ENCODE measurements at regions not wholly inside any gene's neighbourhood (a gene's known extent, or its start where the extent isn't known, plus 50 kb on each side); places are given as distances from the start of the nearest gene placed in this dataset.
"Not testable (repeated sequence)": the region's sequence is repeated elsewhere in the genome, so short reads cannot be mapped to it uniquely, and the experiment has no call there.

DNA sequence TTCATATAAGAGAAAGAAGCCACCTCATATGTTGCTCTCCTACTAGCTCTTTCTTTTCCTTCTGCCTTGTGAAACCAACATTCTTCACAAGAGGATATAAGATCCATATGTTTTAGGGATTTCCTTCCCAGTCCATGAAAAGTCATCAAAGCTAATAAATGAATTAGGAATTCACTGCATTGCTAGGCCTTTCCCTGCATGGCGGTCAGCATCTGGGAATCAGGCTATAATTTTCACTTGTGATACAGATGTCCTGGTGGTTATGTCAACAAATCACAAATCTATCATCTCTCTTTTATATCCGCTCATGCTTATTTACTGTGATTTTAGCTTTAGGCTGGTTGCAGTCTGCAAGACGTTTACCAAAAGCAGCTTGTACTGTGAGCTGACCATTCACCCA, 510.0 kb downstream of the NLGN4X start:
- FAIRE-seq (no peak), DNase-seq (ENCODE audit: insufficient read length, low spot score) (no peak)
- TF ChIP-seq PAX5 (IDR thresholded peaks at IDR 0.05; ENCODE audit: insufficient read depth, low read length, severe bottlenecking) (no peak), POLR2AphosphoS5 (IDR thresholded peaks at IDR 0.05; ENCODE audit: low read depth, low read length) (no peak), POLR2A (IDR thresholded peaks at IDR 0.05; ENCODE audit: low read depth, low read length) (no peak), SPI1 (IDR thresholded peaks at IDR 0.05; ENCODE audit: low read depth, low read length) (no peak), POU2F2 (IDR thresholded peaks at IDR 0.05; ENCODE audit: low read depth, low read length) (no peak), TAF1 (IDR thresholded peaks at IDR 0.05; ENCODE audit: low read depth, low read length) (no peak)

- FAIRE-seq (no peak), DNase-seq (ENCODE audit: insufficient read length, low spot score) (no peak)
- TF ChIP-seq PAX5 (IDR thresholded peaks at IDR 0.05; ENCODE audit: insufficient read depth, low read length, severe bottlenecking) = no peak
- TF ChIP-seq TAF1 (IDR thresholded peaks at IDR 0.05; ENCODE audit: low read depth, low read length) = no peak
- no peak for TF ChIP-seq SPI1 (IDR thresholded peaks at IDR 0.05; ENCODE audit: low read depth, low read length)
- TF ChIP-seq POLR2AphosphoS5 (IDR thresholded peaks at IDR 0.05; ENCODE audit: low read depth, low read length) = no peak
- no peak for TF ChIP-seq POLR2A (IDR thresholded peaks at IDR 0.05; ENCODE audit: low read depth, low read length)
- no peak for TF ChIP-seq POU2F2 (IDR thresholded peaks at IDR 0.05; ENCODE audit: low read depth, low read length)
Measured at GRCh38 chrX:5716666-5717065, 512.0 kb downstream of the NLGN4X start.

DNA sequence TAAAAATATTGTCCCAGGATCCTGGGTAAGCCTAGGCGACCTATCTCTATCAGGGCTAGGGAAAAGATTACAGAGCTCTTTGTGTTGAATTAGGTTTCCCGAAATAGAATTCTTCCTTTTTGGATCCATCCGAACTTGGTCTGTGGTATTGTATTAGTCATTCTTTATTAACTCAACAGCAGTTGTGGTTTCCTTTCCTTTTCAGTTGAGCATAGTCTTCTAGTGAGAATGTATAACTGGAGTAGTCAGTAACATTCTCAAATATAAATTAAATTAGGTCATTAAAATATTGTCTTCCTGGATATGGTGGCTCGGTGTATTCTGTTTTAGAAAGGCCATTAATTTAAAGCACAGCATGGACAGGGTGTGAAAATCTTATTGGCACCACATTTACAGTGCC, 520.4 kb downstream of the NLGN4X start:
- FAIRE-seq (no peak), DNase-seq (ENCODE audit: insufficient read length, low spot score) (no peak)
- TF ChIP-seq TAF1 (IDR thresholded peaks at IDR 0.05; ENCODE audit: low read depth, low read length) = no peak
- no peak for TF ChIP-seq POLR2AphosphoS5 (IDR thresholded peaks at IDR 0.05; ENCODE audit: low read depth, low read length)
- TF ChIP-seq PAX5 (IDR thresholded peaks at IDR 0.05; ENCODE audit: insufficient read depth, low read length, severe bottlenecking) = no peak
- TF ChIP-seq SPI1 (IDR thresholded peaks at IDR 0.05; ENCODE audit: low read depth, low read length) = no peak
- TF ChIP-seq POU2F2 (IDR thresholded peaks at IDR 0.05; ENCODE audit: low read depth, low read length) = no peak
- TF ChIP-seq POLR2A (IDR thresholded peaks at IDR 0.05; ENCODE audit: low read depth, low read length) = no peak

DNA sequence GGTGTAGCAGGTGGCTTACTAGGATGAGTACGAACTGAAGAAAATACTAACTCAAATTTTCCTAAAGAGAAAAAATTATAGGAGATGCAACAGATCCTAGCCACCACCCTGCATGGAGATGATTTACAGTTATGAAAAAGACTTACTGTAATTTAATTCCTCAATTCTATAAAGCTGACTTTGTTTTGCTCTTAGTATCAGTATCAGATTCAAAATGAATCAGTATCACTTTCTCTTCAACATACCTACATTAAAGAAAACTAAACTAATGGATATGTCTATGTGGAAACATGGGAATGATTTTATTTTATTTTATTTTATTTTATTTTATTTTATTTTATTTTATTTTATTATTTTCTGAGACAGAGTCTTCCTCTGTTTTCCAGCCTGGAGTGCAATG, 525.8 kb downstream of the NLGN4X start:
- FAIRE-seq (no peak), DNase-seq (ENCODE audit: insufficient read length, low spot score) (no peak)
- TF ChIP-seq POLR2A (IDR thresholded peaks at IDR 0.05; ENCODE audit: low read depth, low read length) = no peak
- no peak for TF ChIP-seq POU2F2 (IDR thresholded peaks at IDR 0.05; ENCODE audit: low read depth, low read length)
- TF ChIP-seq POLR2AphosphoS5 (IDR thresholded peaks at IDR 0.05; ENCODE audit: low read depth, low read length) = no peak
- TF ChIP-seq PAX5 (IDR thresholded peaks at IDR 0.05; ENCODE audit: insufficient read depth, low read length, severe bottlenecking) = no peak
- TF ChIP-seq SPI1 (IDR thresholded peaks at IDR 0.05; ENCODE audit: low read depth, low read length) = no peak
- TF ChIP-seq TAF1 (IDR thresholded peaks at IDR 0.05; ENCODE audit: low read depth, low read length) = no peak

GRCh38 chrX:5695971-5696370, 532.7 kb downstream of the NLGN4X start:
- no peak for DNase-seq (ENCODE audit: insufficient read length, low spot score)
- FAIRE-seq = no peak
- TF ChIP-seq TAF1 (IDR thresholded peaks at IDR 0.05; ENCODE audit: low read depth, low read length) (no peak), POLR2AphosphoS5 (IDR thresholded peaks at IDR 0.05; ENCODE audit: low read depth, low read length) (no peak), SPI1 (IDR thresholded peaks at IDR 0.05; ENCODE audit: low read depth, low read length) (no peak), PAX5 (IDR thresholded peaks at IDR 0.05; ENCODE audit: insufficient read depth, low read length, severe bottlenecking) (no peak), POU2F2 (IDR thresholded peaks at IDR 0.05; ENCODE audit: low read depth, low read length) (no peak), POLR2A (IDR thresholded peaks at IDR 0.05; ENCODE audit: low read depth, low read length) (no peak)

DNA sequence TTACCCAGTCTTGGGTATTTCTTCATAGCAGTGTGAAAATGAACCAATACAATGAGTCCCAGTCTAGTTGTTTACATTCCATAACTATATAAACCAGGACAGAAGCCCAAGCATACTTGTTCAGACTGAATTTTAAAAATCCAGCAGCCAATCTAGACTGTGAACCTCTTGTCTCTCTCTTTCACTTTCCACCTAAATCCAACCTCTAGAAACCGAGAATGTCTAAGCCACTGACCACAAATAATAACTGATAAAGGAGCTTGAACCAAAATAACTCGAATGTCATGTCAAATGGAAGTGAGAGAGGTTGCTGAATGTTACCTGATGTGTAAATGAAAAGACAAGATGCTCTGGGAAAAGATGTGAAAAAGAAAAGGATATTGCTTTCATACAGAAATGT, 544.7 kb downstream of the NLGN4X start:
- FAIRE-seq (no peak), DNase-seq (ENCODE audit: insufficient read length, low spot score) (no peak)
- TF ChIP-seq SPI1 (IDR thresholded peaks at IDR 0.05; ENCODE audit: low read depth, low read length) (no peak), TAF1 (IDR thresholded peaks at IDR 0.05; ENCODE audit: low read depth, low read length) (no peak), POU2F2 (IDR thresholded peaks at IDR 0.05; ENCODE audit: low read depth, low read length) (no peak), PAX5 (IDR thresholded peaks at IDR 0.05; ENCODE audit: insufficient read depth, low read length, severe bottlenecking) (no peak), POLR2AphosphoS5 (IDR thresholded peaks at IDR 0.05; ENCODE audit: low read depth, low read length) (no peak), POLR2A (IDR thresholded peaks at IDR 0.05; ENCODE audit: low read depth, low read length) (no peak)

GRCh38 chrX:5681159-5681558, 547.5 kb downstream of the NLGN4X start:
- TF ChIP-seq SPI1 (IDR thresholded peaks at IDR 0.05; ENCODE audit: low read depth, low read length) (no peak), TAF1 (IDR thresholded peaks at IDR 0.05; ENCODE audit: low read depth, low read length) (no peak), POU2F2 (IDR thresholded peaks at IDR 0.05; ENCODE audit: low read depth, low read length) (no peak), POLR2AphosphoS5 (IDR thresholded peaks at IDR 0.05; ENCODE audit: low read depth, low read length) (no peak), POLR2A (IDR thresholded peaks at IDR 0.05; ENCODE audit: low read depth, low read length) (no peak), PAX5 (IDR thresholded peaks at IDR 0.05; ENCODE audit: insufficient read depth, low read length, severe bottlenecking) (no peak)
- peak; percentile 63 for FAIRE-seq
- DNase-seq (ENCODE audit: insufficient read length, low spot score) = no peak

DNA sequence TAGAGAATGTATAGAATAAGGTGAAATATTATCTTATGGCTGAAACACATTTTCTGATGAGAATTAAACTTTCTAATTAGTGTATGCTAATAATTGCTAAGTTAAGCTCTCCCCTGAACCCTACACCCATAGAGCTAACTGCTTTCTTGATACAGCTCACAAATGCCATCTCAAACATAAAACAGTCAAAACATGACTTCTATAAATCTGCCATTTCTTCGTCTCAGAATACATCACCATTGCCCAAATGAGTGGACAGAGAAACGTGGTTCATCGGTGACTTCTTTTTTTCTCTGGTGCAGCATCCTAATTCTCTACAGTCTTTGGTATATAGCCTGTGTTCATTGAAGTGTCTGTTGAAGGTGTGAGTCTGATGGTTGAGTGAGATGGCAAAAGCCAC, 554.6 kb downstream of the NLGN4X start:
- TF ChIP-seq SPI1 (IDR thresholded peaks at IDR 0.05; ENCODE audit: low read depth, low read length) = no peak
- TF ChIP-seq POLR2A (IDR thresholded peaks at IDR 0.05; ENCODE audit: low read depth, low read length) = no peak
- no peak for TF ChIP-seq TAF1 (IDR thresholded peaks at IDR 0.05; ENCODE audit: low read depth, low read length)
- no peak for TF ChIP-seq POU2F2 (IDR thresholded peaks at IDR 0.05; ENCODE audit: low read depth, low read length)
- TF ChIP-seq POLR2AphosphoS5 (IDR thresholded peaks at IDR 0.05; ENCODE audit: low read depth, low read length) = no peak
- TF ChIP-seq PAX5 (IDR thresholded peaks at IDR 0.05; ENCODE audit: insufficient read depth, low read length, severe bottlenecking) = no peak
- FAIRE-seq = no peak
- DNase-seq (ENCODE audit: insufficient read length, low spot score) = no peak

GRCh38 chrX:5672099-5672498, 556.6 kb downstream of the NLGN4X start:
- FAIRE-seq = no peak
- TF ChIP-seq PAX5 (IDR thresholded peaks at IDR 0.05; ENCODE audit: insufficient read depth, low read length, severe bottlenecking) = no peak
- no peak for TF ChIP-seq POLR2AphosphoS5 (IDR thresholded peaks at IDR 0.05; ENCODE audit: low read depth, low read length)
- TF ChIP-seq SPI1 (IDR thresholded peaks at IDR 0.05; ENCODE audit: low read depth, low read length) = no peak
- no peak for TF ChIP-seq POLR2A (IDR thresholded peaks at IDR 0.05; ENCODE audit: low read depth, low read length)
- no peak for TF ChIP-seq POU2F2 (IDR thresholded peaks at IDR 0.05; ENCODE audit: low read depth, low read length)
- no peak for TF ChIP-seq TAF1 (IDR thresholded peaks at IDR 0.05; ENCODE audit: low read depth, low read length)
- no peak for DNase-seq (ENCODE audit: insufficient read length, low spot score)

- DNase-seq (ENCODE audit: insufficient read length, low spot score); FAIRE-seq: not testable (repeated sequence)
Measured at GRCh38 chrX:5666689-5667088, 562.0 kb downstream of the NLGN4X start.

Data from GM12891 (cell line).